Adrenal gland (tissue), 9 donors: ENCODE measurements at regions not wholly inside any gene's neighbourhood (a gene's known extent, or its start where the extent isn't known, plus 50 kb on each side); places are given as distances from the start of the nearest gene placed in this dataset.

ENCODE experiments used
- DNase-seq, 7 donors: peaks; one replicate each; pipeline ENCODE4 v3.0.0-alpha.2; 2019 to 2020
- H3K27ac ChIP-seq, 5 donors: fragments of 200-600 bp; sonication (generic) in 4 of 5; 1 replicate in 3 of 5; 2 replicates in 2 of 5; pipeline versions ENCODE4 v1.5.1 to v1.8.0; 2016 to 2020; ENCODE audit warnings: mild to moderate bottlenecking in 1 of 5
- H3K27me3 ChIP-seq: fragments of 200-600 bp; 2 replicates; pipeline ENCODE4 v1.8.0; 2021
- H3K36me3 ChIP-seq, 2 donors: fragments of 200-600 bp; replicated peaks in 1 of 2; 1 replicate in 1 of 2; 2 replicates in 1 of 2; pipeline versions ENCODE4 v1.5.1 to v1.8.0; 2018 to 2022
- H3K4me1 ChIP-seq, 2 donors: fragments of 200-600 bp; replicated peaks in 1 of 2; 1 replicate in 1 of 2; 2 replicates in 1 of 2; pipeline versions ENCODE4 v1.5.1 to v1.8.0; 2018 to 2021
- H3K4me3 ChIP-seq, 4 donors: fragments of 200-600 bp; sonication (generic) in 3 of 4; one replicate each; pipeline ENCODE4 v1.5.1; 2016 to 2018
- H3K9me3 ChIP-seq, 3 donors: fragments of 200-600 bp; sonication (generic) in 1 of 3; replicated peaks in 1 of 3; 1 replicate in 2 of 3; 2 replicates in 1 of 3; pipeline versions ENCODE4 v1.5.1 to v1.8.0; 2016 to 2021
- POLR2A ChIP-seq, 2 donors: fragments of 450-650 bp; IDR thresholded peaks; one replicate each; pipeline ENCODE4 v1.6.1; 2017; ENCODE audit warnings: antibody characterized with exemption in 2 of 2, mild to moderate bottlenecking in 2 of 2, moderate library complexity in 1 of 2
- WGBS, 4 donors: extraction: QIAGEN DNeasy Blood & Tissue Kit in 2 of 4; methylation state at CpG; one replicate each; pipeline versions ENCODE4 v1.1.5 to v1.1.7; 2013 to 2017; 5-methylcytosine and 5-hydroxymethylcytosine counted together
- intact Hi-C, 2 donors: fragments of 100-400 bp; cut with DNase I; formaldehyde crosslinking; loops; one replicate each; pipeline versions ENCODE4 v1.14.1 to v1.15.0; 2022 to 2023
- TF ChIP-seq, protein P1 (sequence below), 6 experiments: fragments of 450-650 bp in 4 of 6; fragments of 200-600 bp in 2 of 6; sonication (generic) in 1 of 6; IDR thresholded peaks; 1 replicate in 5 of 6; 2 replicates in 1 of 6; pipeline versions ENCODE4 v1.5.1 to v1.8.0; 2016 to 2021; ENCODE audit warnings: antibody characterized with exemption in 6 of 6, mild to moderate bottlenecking in 2 of 6, moderate library complexity in 1 of 6
- donor health status: healthy with polysubstance abuse.
- donor health status: Bipolar disorder and iron deficiency.
- donor health status: DM: yes; HTN: yes; CAD: no.
- donor health status: DM: no; HTN: no; CAD: no.
- donor health status: DM: no; HTN: no; CAD: no.

DNA sequence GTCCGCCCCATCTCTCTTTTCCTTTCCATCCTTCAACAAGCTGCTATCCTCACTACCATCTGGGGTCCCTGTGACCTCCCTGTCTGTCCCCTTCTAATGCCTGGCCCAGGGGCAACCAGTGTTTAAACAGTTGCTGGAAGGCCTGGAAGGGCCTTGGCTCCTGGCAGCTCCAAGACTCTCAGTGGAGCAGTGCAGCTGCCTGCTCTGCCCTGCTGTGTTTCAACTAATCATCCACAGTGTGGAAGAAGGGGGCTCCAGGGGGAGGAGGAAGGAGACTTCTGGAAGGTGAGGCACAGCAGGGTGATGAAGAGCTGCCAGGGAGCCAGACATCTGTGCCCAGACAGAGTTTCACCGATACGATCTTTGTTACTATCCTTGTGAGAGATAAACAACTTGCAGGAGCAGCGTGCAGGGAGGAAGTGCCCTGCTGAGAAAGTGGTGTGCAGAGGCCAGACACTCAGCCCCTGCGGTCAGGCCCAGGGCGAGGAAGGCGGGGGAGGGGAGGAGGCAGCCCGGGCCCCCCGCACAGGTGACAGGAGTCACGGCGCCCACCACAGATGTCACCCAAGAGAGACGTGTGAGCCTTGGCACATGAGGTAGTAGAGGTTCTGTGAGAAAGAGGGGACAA is 1061.8 kb downstream of the BCL11B start:
- H3K4me3 ChIP-seq: no peak overlapping the region
- intact Hi-C loops: no loop called here
- no peak for DNase-seq
- WGBS, 4 donors: 35 to 49% (median 47%) methylated on average over 12 of the region's 12 CpGs
- TF ChIP-seq POLR2A (IDR thresholded peaks at IDR 0.05): no peak
- TF ChIP-seq, protein P1, sequence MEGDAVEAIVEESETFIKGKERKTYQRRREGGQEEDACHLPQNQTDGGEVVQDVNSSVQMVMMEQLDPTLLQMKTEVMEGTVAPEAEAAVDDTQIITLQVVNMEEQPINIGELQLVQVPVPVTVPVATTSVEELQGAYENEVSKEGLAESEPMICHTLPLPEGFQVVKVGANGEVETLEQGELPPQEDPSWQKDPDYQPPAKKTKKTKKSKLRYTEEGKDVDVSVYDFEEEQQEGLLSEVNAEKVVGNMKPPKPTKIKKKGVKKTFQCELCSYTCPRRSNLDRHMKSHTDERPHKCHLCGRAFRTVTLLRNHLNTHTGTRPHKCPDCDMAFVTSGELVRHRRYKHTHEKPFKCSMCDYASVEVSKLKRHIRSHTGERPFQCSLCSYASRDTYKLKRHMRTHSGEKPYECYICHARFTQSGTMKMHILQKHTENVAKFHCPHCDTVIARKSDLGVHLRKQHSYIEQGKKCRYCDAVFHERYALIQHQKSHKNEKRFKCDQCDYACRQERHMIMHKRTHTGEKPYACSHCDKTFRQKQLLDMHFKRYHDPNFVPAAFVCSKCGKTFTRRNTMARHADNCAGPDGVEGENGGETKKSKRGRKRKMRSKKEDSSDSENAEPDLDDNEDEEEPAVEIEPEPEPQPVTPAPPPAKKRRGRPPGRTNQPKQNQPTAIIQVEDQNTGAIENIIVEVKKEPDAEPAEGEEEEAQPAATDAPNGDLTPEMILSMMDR (IDR thresholded peaks at IDR 0.05): no peak
- H3K4me1 ChIP-seq: no peaks in the 10 kb centered on the region
- H3K36me3 ChIP-seq: no peaks in the 10 kb centered on the region
- H3K27me3 ChIP-seq: peaks cover 3% of the 10 kb centered on the region
- H3K9me3 ChIP-seq: no peaks in the 10 kb centered on the region
- H3K27ac ChIP-seq: no peak overlapping the region

DNA sequence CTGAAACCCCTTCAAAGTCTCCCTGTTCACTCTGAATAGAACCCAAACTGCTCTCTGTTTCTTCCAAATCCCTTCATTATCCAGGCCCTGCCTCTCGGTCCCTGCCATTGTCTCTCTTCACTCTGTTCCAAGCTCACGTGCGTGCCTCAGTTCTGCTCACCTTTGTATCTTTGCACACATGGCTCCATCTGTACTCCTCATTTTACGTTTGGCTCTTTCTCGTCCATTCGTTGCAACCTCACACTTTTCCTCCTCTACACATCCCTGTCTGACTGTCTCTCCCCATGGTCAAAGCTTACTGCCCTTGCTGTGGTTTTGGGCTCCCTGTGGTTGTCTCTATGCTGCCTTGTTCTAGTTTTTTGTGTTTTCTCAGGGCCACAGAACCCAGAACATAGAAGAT is 1054.5 kb downstream of the BCL11B start:
- DNase-seq: no peak
- Histone ChIP-seq H3K4me1 (no peaks in the 10 kb centered on the region), H3K27ac (no peak overlapping the region), H3K27me3 (peaks cover 3% of the 10 kb centered on the region), H3K4me3 (no peak overlapping the region), H3K9me3 (no peaks in the 10 kb centered on the region), H3K36me3 (no peaks in the 10 kb centered on the region)
- 71 to 81% (median 80%) methylated on average over 6 of the region's 6 CpGs for WGBS, 4 donors
- intact Hi-C loops: no loop called here
- TF ChIP-seq POLR2A (IDR thresholded peaks at IDR 0.05): no peak
- TF ChIP-seq, protein P1 (IDR thresholded peaks at IDR 0.05): no peak

DNA sequence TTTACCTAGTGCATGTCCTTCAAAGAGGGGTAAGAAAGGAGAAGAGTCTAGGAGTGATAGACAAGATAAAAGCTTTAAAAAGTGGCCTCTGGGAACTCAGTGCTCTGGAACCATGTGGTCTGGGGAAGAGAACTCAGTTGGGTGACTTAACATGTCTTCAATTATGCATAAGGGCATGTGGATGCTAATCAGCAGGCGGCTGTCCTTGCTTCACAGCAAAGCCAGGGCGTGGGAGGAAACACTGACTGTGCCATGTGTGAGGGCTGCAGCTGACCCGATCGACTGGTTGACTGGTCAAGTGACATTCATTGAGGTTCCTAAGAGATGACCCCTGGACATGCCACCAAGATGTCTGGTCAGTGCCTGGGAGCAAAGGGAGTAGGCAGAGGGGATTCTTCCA is 1053.8 kb downstream of the BCL11B start:
- TF ChIP-seq, protein P1 (IDR thresholded peaks at IDR 0.05): no peak
- no peak for TF ChIP-seq POLR2A (IDR thresholded peaks at IDR 0.05)
- intact Hi-C loops: no loop called here
- no peak overlapping the region for H3K27ac ChIP-seq
- H3K27me3 ChIP-seq: peaks cover 3% of the 10 kb centered on the region
- H3K4me3 ChIP-seq: no peak overlapping the region
- 46 to 85% (median 70%) methylated on average over 3 to 4 of the region's 4 CpGs for WGBS, 4 donors
- no peaks in the 10 kb centered on the region for H3K36me3 ChIP-seq
- no peaks in the 10 kb centered on the region for H3K4me1 ChIP-seq
- no peaks in the 10 kb centered on the region for H3K9me3 ChIP-seq
- no peak for DNase-seq

DNA sequence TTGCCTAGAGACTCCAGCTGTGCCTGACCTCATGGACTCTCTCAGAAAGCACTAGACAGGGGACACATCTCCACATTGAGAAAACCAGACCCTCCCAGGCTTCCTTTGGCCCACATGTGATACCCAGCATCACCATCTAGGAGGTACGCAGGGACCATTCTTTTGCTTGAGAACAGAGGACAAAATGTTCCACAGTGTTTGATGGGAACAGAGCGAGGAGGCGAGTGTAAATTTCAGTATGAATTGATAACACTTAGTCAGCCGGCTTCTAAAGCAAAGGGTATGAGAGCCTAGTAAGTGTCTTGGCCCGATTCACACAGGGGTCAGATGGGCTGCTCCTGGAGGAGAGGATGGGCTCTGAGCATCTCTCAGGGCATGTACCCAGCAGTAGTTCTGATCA is 1052.4 kb downstream of the BCL11B start:
- Histone ChIP-seq H3K4me3 (no peak overlapping the region), H3K36me3 (no peaks in the 10 kb centered on the region), H3K27me3 (peaks cover under 1% of the 10 kb centered on the region), H3K27ac (no peak overlapping the region), H3K9me3 (no peaks in the 10 kb centered on the region), H3K4me1 (no peaks in the 10 kb centered on the region)
- 78 to 90% (median 84%) methylated on average over 5 of the region's 5 CpGs for WGBS, 4 donors
- intact Hi-C loops: no loop called here
- DNase-seq: no peak
- TF ChIP-seq, protein P1 (IDR thresholded peaks at IDR 0.05): no peak
